WERI-Rb-1 (cell line): ENCODE measurements at regions not wholly inside any gene's neighbourhood (a gene's known extent, or its start where the extent isn't known, plus 50 kb on each side); places are given as distances from the start of the nearest gene placed in this dataset.

Experiments used
- DNase-seq: peaks from one replicate; pipeline ENCODE4 v3.0.0-alpha.2; 2020
- H3K27ac ChIP-seq: fragments of 250-450 bp; sonication (Bioruptor Pico); 2 replicates; pipeline ENCODE4 v1.5.1; 2020; ENCODE audit warnings: mild to moderate bottlenecking, moderate library complexity
- H3K27me3 ChIP-seq: fragments of 250-450 bp; sonication (Bioruptor Pico); 2 replicates; pipeline ENCODE4 v1.5.1; 2021; ENCODE audit warnings: mild to moderate bottlenecking, low read depth, moderate library complexity; ENCODE audit not compliant: insufficient read depth, severe bottlenecking
- H3K36me3 ChIP-seq: fragments of 250-450 bp; sonication (Bioruptor Pico); 2 replicates; pipeline ENCODE4 v1.5.1; 2020; ENCODE audit warnings: mild to moderate bottlenecking, moderate library complexity
- H3K4me3 ChIP-seq: 2 replicates; pipeline ENCODE4 v1.5.1; 2011; ENCODE audit warnings: low read depth, mild to moderate bottlenecking, control low read depth, low read length
- H3K9me3 ChIP-seq: fragments of 250-450 bp; sonication (Bioruptor Pico); 2 replicates; pipeline ENCODE4 v1.5.1; 2021; ENCODE audit warnings: mild to moderate bottlenecking, moderate library complexity; ENCODE audit not compliant: severe bottlenecking
- TF ChIP-seq, protein P1 (sequence below): IDR thresholded peaks from 2 replicates; pipeline ENCODE4 v1.5.1; 2011; ENCODE audit warnings: low read depth, mild to moderate bottlenecking, control low read depth, inconsistent platforms, low read length

DNA sequence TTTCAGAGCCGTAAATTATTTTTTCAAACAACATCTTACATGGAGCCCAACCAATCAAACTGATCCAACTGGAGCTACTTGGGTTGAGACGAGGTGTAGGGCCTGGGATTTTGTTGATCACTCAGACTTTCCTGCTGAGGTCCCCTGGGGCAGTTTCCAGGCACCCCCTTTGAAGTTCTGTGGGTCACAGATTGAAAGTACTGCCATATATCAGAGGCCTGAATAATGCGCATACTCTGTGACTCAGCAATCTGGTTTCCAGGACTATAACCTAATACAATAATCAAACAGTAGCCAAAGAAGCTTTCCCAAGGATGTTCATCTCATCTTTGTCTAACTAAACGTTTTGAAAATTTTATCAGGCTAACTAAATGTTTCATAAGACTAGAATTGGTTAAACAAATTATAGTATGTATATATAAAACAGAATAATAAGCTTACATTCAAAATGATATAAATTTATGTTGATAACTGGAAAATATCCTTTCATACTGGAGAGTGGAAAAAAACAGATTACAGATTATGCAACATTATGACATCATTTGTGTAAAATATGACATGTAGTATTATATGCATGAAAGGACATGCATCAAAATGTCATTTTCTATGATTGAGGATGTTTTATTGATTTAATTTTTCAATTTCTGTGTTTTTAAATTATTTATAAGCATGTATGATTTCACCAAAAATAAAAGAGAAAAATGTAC is 617.1 kb downstream of the NTRK3 start:
- no peak for DNase-seq
- TF ChIP-seq, protein P1, sequence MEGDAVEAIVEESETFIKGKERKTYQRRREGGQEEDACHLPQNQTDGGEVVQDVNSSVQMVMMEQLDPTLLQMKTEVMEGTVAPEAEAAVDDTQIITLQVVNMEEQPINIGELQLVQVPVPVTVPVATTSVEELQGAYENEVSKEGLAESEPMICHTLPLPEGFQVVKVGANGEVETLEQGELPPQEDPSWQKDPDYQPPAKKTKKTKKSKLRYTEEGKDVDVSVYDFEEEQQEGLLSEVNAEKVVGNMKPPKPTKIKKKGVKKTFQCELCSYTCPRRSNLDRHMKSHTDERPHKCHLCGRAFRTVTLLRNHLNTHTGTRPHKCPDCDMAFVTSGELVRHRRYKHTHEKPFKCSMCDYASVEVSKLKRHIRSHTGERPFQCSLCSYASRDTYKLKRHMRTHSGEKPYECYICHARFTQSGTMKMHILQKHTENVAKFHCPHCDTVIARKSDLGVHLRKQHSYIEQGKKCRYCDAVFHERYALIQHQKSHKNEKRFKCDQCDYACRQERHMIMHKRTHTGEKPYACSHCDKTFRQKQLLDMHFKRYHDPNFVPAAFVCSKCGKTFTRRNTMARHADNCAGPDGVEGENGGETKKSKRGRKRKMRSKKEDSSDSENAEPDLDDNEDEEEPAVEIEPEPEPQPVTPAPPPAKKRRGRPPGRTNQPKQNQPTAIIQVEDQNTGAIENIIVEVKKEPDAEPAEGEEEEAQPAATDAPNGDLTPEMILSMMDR = no peak
- Histone ChIP-seq H3K36me3 (no peaks in the 10 kb centered on the region), H3K9me3 (no peaks in the 10 kb centered on the region), H3K27ac (no peak overlapping the region), H3K4me3 (no peak overlapping the region), H3K27me3 (no peaks in the 10 kb centered on the region)

DNA sequence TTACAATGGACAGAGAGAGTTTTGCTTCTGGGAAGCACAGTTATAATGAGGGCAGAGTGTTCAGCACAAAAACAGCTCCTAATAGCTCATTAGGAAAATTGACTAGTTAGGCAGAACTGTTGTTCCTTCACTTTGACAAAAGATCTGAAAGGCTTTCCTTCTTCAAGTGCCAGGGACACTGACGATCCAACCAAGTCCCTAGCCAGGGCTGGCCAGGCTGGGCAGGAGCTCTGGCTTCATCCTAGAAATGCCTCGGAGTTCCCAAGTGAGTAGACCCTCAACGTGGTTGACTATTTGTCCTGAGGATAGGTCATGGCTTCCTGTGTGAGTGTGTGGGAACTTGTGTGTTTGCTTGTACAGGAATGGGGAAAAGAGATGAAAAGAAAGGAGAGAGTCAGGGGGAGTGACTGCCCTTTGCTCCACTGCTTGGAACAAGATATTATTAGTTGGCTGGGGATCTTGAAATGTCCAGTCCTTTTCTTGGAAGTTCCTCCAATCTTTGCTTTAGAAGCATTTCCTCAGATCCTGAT is 617.9 kb downstream of the NTRK3 start:
- TF ChIP-seq, protein P1 = no peak
- Histone ChIP-seq H3K9me3 (no peaks in the 10 kb centered on the region), H3K27me3 (no peaks in the 10 kb centered on the region), H3K4me3 (no peak overlapping the region), H3K36me3 (no peaks in the 10 kb centered on the region), H3K27ac (no peak overlapping the region)
- no peak for DNase-seq

DNA sequence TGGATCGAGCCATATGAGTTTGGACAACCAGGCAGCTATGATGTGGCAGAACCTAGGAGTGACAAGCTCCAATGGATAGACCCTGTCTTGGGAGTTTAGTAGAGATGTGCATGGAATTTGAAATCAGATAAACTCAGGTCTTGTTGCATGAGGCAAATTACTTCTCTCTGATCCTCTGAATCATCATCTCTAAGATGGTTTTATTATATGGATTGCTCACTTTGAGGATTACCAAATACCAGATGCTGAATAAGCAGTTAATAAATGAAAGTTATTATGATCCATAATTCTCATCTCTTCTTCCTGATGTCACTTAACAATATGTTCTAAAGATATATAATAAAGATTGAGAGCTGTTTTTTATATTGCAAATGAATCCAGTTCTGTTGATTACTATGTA is 622.2 kb downstream of the NTRK3 start:
- TF ChIP-seq, protein P1 = no peak
- Histone ChIP-seq H3K4me3 (no peak overlapping the region), H3K27me3 (no peaks in the 10 kb centered on the region), H3K9me3 (no peaks in the 10 kb centered on the region), H3K36me3 (no peaks in the 10 kb centered on the region), H3K27ac (no peak overlapping the region)
- DNase-seq = no peak

DNA sequence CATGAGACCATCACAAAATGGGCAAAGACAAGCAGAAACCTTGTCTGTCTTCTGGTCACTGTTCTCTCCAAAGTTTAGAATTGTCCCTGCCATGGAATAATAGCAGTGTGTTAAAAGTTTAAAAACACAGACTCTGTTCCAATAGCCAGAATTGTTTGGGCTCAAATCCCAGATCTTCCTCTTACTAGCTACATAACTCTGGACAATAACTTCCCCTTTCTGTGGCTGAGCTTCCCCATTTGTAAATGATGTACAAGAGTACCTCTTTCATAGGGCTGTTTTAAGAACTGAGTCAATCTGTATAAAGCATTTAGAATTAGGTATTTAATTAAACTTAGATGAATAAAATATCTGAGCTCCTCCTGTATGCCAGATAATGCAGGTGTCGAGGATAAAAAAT is 623.0 kb downstream of the NTRK3 start:
- no peak for DNase-seq
- TF ChIP-seq, protein P1 = no peak
- H3K36me3 ChIP-seq = no peaks in the 10 kb centered on the region
- no peaks in the 10 kb centered on the region for H3K27me3 ChIP-seq
- no peaks in the 10 kb centered on the region for H3K9me3 ChIP-seq
- no peak overlapping the region for H3K27ac ChIP-seq
- H3K4me3 ChIP-seq = no peak overlapping the region

DNA sequence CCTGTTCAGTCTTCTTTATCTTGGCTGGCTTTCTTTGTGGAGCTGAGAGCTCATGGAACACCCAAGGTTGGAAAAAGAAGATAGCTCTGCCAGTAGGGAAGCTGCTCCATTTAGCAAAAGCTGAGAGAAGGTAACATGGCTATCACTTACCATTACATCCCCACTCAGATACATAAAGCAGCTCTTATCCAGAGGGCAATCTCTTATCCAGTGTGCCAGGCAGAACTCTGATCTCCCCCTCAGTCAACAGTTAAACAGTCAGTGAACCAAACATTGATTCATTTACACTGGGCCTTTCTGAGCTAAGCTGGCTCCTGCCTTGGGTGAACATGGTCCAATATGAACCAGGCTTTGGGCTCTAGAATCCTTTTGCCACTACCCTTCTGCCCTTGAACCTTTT is 624.2 kb downstream of the NTRK3 start:
- TF ChIP-seq, protein P1 = no peak
- DNase-seq = no peak
- Histone ChIP-seq H3K4me3 (no peak overlapping the region), H3K27me3 (no peaks in the 10 kb centered on the region), H3K27ac (no peak overlapping the region), H3K36me3 (no peaks in the 10 kb centered on the region), H3K9me3 (no peaks in the 10 kb centered on the region)

DNA sequence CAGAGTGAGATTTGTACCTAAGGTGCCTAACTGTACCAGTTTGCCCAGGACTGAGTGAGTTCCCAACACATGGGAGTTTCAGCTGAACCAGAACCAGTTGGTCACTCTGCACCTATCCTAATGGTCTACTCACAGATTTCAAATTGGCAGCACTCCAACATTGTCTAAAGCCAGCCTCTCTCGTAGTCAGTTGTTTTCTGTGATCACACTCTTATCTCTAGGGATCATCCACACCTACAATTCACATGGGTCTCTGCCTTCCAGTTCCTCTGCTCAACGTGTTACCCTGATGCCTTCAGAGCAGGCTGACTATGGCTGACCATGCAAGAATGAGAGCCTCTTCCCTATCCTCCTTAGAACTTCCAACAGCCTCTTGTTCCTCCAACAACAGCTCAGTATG is 624.8 kb downstream of the NTRK3 start:
- Histone ChIP-seq H3K36me3 (no peaks in the 10 kb centered on the region), H3K27ac (no peak overlapping the region), H3K27me3 (no peaks in the 10 kb centered on the region), H3K4me3 (no peak overlapping the region), H3K9me3 (no peaks in the 10 kb centered on the region)
- DNase-seq = no peak
- TF ChIP-seq, protein P1 = no peak
